Ishikawa (cell line): ENCODE measurements at regions not wholly inside any gene's neighbourhood (a gene's known extent, or its start where the extent isn't known, plus 50 kb on each side); places are given as distances from the start of the nearest gene placed in this dataset.

Source experiments
- CEBPB ChIP-seq: IDR thresholded peaks from 2 replicates; pipeline ENCODE4 v1.6.1; 2012
- CREB1 ChIP-seq: IDR thresholded peaks from 2 replicates; pipeline ENCODE4 v1.6.1; 2012; ENCODE audit warnings: low read depth
- EGR1 ChIP-seq: IDR thresholded peaks from 2 replicates; pipeline ENCODE4 v1.6.1; 2012
- EP300 ChIP-seq: IDR thresholded peaks from 2 replicates; pipeline ENCODE4 v1.6.1; 2012; ENCODE audit warnings: borderline replicate concordance
- FOXM1 ChIP-seq: IDR thresholded peaks from 2 replicates; pipeline ENCODE4 v1.6.1; 2012; ENCODE audit warnings: low read depth, borderline replicate concordance
- MAX ChIP-seq: IDR thresholded peaks from 2 replicates; pipeline ENCODE4 v1.6.1; 2012
- NFIC ChIP-seq: IDR thresholded peaks from 2 replicates; pipeline ENCODE4 v1.6.1; 2012
- RAD21 ChIP-seq: IDR thresholded peaks from 2 replicates; pipeline ENCODE4 v1.6.1; 2012; ENCODE audit warnings: low read depth
- REST ChIP-seq: IDR thresholded peaks from 2 replicates; pipeline ENCODE4 v1.6.1; 2012; ENCODE audit warnings: low read depth, mild to moderate bottlenecking
- TAF1 ChIP-seq: IDR thresholded peaks from 2 replicates; pipeline ENCODE4 v1.6.1; 2012; ENCODE audit warnings: low read depth, mild to moderate bottlenecking
- TCF12 ChIP-seq: IDR thresholded peaks from 2 replicates; pipeline ENCODE4 v1.6.1; 2012; ENCODE audit warnings: low read depth
- TEAD4 ChIP-seq: IDR thresholded peaks from 2 replicates; pipeline ENCODE4 v1.6.1; 2012
- USF1 ChIP-seq: IDR thresholded peaks from 2 replicates; pipeline ENCODE4 v1.6.1; 2012
- YY1 ChIP-seq: IDR thresholded peaks from 2 replicates; pipeline ENCODE4 v1.6.1; 2012; ENCODE audit warnings: low read depth
- ZBTB7A ChIP-seq: IDR thresholded peaks from 2 replicates; pipeline ENCODE4 v1.6.1; 2012; ENCODE audit warnings: low read depth

- TF ChIP-seq TEAD4 (no peak), ZBTB7A (no peak), FOXM1 (no peak), REST (no peak)
Observed at GRCh38 chr13:84255226-84255797, 373.0 kb upstream of the SLITRK1 start.

- TF ChIP-seq TAF1 = no peak
- TF ChIP-seq TCF12 = no peak
Observed at GRCh38 chr13:84249463-84249862, 367.2 kb upstream of the SLITRK1 start.

- TF ChIP-seq MAX (no peak), TCF12 (no peak), FOXM1 (no peak), EP300 (no peak), TEAD4 (no peak), NFIC (no peak), YY1 (no peak), REST (no peak), USF1 (no peak), ZBTB7A (no peak), TAF1 (no peak)
Observed at GRCh38 chr13:84243340-84243739, 361.1 kb upstream of the SLITRK1 start.

GRCh38 chr13:84239032-84239431 is 356.8 kb upstream of the SLITRK1 start:
- TF ChIP-seq ZBTB7A (no peak), EP300 (no peak), NFIC (no peak), MAX (no peak), REST (no peak), USF1 (no peak), TCF12 (no peak), EGR1 (no peak), FOXM1 (no peak), YY1 (no peak), CEBPB (no peak), RAD21 (no peak), TAF1 (no peak), CREB1 (no peak), TEAD4 (no peak)

GRCh38 chr13:84238381-84238780 is 356.1 kb upstream of the SLITRK1 start:
- no peak for TF ChIP-seq NFIC
- no peak for TF ChIP-seq TCF12
- TF ChIP-seq EGR1 = no peak
- no peak for TF ChIP-seq MAX
- TF ChIP-seq CREB1 = no peak
- TF ChIP-seq EP300 = no peak
- no peak for TF ChIP-seq YY1
- no peak for TF ChIP-seq CEBPB
- no peak for TF ChIP-seq REST
- TF ChIP-seq ZBTB7A = no peak
